HFFc6 (cell line): ENCODE measurements at regions not wholly inside any gene's neighbourhood (a gene's known extent, or its start where the extent isn't known, plus 50 kb on each side); places are given as distances from the start of the nearest gene placed in this dataset.
A peak's percentile ranks its signal among the peaks of the same experiment; 100 is the strongest.
"Not testable (repeated sequence)": the region's sequence is repeated elsewhere in the genome, so short reads cannot be mapped to it uniquely, and the experiment has no call there.

ENCODE experiments used
- DNase-seq: peaks from one replicate; pipeline ENCODE4 v3.0.0-alpha.2; 2018
- H3K27ac Mint-ChIP-seq: 2 replicates; pipeline ENCODE4 v1.8.0; 2020; ENCODE audit warnings: mild to moderate bottlenecking, mixed read lengths
- H3K27me3 Mint-ChIP-seq: 2 replicates; pipeline ENCODE4 v1.8.0; 2021; ENCODE audit warnings: mild to moderate bottlenecking, moderate library complexity, mixed read lengths; ENCODE audit not compliant: insufficient read depth
- H3K36me3 Mint-ChIP-seq: 2 replicates; pipeline ENCODE4 v1.8.0; 2021; ENCODE audit warnings: low read depth, mixed read lengths
- H3K4me1 Mint-ChIP-seq: 2 replicates; pipeline ENCODE4 v1.8.0; 2020; ENCODE audit warnings: low read depth, mixed read lengths
- H3K4me3 Mint-ChIP-seq: 2 replicates; pipeline ENCODE4 v1.8.0; 2020; ENCODE audit warnings: mild to moderate bottlenecking, moderate library complexity, mixed read lengths
- H3K9me3 Mint-ChIP-seq: 2 replicates; pipeline ENCODE4 v1.8.0; 2020; ENCODE audit warnings: mild to moderate bottlenecking, mixed read lengths
- TF ChIP-seq, protein P1 (sequence below): fragments of 200-600 bp; sonication (generic); IDR thresholded peaks from 2 replicates; pipeline ENCODE4 v1.5.0; 2021; ENCODE audit warnings: antibody characterized with exemption, mild to moderate bottlenecking

DNA sequence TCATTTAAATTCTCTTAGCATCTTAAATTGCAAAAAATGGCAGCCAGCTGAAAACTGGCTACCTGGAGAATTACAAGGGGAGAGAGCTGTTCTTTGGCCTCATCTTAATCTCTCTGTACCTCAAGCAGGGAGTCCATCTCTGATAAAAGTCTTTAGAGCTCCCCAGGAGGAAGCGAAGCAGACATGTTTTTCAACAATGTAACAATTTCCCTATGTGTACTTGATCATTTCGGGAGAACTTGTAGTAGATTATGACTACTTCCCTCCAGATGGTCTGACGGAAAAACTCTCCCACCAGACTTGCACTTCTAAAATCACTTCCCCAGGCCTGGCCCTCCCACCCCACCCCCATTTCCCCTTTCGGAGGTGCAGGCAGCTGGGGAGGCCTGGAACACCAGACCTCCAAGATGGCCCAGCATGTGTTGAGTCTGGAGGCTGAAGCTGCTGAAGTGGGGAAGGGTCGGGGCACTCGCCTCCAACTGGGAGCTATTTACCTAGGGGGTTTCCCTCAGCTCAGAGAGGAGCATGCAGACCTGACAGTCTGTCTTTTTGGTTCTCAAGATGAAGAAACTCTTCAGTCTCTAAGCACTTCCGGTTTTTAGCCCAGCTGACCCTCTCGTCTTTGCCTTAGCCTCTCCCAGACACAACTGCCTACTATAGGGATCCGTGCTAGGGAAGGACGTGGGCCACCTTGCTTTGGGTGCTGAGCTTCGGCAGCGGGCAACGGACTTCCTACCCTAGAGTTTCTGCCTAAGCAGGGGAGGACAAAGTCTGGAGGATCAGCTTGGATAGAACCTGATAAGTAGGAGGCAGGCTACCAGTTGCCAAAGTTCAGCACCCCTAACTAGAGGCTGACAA is 164.0 kb upstream of the TBL1XR1 start:
- Mint-ChIP-seq H3K4me1 (peaks cover 41% of the 10 kb centered on the region), H3K27me3 (peaks cover 4% of the 10 kb centered on the region), H3K36me3 (no peaks in the 10 kb centered on the region), H3K27ac (peak overlapping the region; percentile 90), H3K4me3 (peak overlapping the region; percentile 82), H3K9me3 (no peaks in the 10 kb centered on the region)
- TF ChIP-seq, protein P1, sequence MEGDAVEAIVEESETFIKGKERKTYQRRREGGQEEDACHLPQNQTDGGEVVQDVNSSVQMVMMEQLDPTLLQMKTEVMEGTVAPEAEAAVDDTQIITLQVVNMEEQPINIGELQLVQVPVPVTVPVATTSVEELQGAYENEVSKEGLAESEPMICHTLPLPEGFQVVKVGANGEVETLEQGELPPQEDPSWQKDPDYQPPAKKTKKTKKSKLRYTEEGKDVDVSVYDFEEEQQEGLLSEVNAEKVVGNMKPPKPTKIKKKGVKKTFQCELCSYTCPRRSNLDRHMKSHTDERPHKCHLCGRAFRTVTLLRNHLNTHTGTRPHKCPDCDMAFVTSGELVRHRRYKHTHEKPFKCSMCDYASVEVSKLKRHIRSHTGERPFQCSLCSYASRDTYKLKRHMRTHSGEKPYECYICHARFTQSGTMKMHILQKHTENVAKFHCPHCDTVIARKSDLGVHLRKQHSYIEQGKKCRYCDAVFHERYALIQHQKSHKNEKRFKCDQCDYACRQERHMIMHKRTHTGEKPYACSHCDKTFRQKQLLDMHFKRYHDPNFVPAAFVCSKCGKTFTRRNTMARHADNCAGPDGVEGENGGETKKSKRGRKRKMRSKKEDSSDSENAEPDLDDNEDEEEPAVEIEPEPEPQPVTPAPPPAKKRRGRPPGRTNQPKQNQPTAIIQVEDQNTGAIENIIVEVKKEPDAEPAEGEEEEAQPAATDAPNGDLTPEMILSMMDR, result no peak
- no peak for DNase-seq

DNA sequence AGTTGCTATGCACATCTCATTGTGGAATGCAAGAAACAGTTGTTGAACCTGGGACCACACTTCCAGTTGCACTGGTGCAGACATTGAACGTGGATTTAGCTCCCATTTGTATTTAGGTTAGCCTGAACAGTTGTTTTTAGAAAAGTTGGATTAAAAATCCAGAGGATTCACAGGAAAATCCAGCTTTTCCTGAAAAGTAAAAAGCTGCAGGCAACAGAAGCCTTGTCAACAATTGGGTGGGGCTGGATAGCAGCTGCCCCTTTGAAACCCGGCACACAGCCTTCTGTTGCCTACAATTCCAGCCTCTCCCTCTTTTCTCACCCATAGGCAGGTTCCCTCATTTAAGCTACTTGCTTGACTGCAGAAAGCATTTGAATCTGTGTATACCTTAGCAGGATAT is 165.3 kb upstream of the TBL1XR1 start:
- no peak overlapping the region for H3K4me3 Mint-ChIP-seq
- peaks cover 28% of the 10 kb centered on the region for H3K4me1 Mint-ChIP-seq
- TF ChIP-seq, protein P1, result no peak
- 0 out of 2 replicates have a peak, but pooled peaks cover 4% of the 10 kb centered on the region for H3K36me3 Mint-ChIP-seq
- H3K27ac Mint-ChIP-seq, result no peak overlapping the region
- DNase-seq, result no peak
- H3K9me3 Mint-ChIP-seq, result no peaks in the 10 kb centered on the region
- H3K27me3 Mint-ChIP-seq, result peaks cover 4% of the 10 kb centered on the region

DNA sequence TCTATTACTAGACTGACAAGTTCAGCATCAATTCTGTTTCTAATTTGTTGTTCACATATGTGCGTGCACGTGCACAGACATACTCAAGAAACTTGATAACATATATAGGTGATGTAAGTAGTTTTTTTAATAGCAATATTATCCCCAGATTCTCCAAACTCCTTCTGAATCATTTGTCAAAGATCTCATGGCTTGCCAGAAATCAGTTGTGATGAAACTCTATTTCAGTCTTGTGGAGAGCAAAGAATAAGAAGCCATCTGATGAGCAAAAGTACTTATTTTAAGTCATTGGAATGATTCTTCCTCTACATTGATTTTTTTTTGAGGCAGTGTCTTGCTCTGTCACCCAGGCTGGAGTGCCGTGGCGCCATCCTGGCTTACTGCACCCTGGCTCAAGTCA is 167.0 kb upstream of the TBL1XR1 start:
- Mint-ChIP-seq H3K36me3 (0 out of 2 replicates have a peak, but pooled peaks cover 4% of the 10 kb centered on the region), H3K9me3 (no peaks in the 10 kb centered on the region), H3K27ac (no peak overlapping the region), H3K27me3 (peaks cover 4% of the 10 kb centered on the region; the same call in 1 of the 2 replicates), H3K4me1 (peaks cover 13% of the 10 kb centered on the region), H3K4me3 (no peak overlapping the region)
- no peak for DNase-seq
- TF ChIP-seq, protein P1, result no peak

DNA sequence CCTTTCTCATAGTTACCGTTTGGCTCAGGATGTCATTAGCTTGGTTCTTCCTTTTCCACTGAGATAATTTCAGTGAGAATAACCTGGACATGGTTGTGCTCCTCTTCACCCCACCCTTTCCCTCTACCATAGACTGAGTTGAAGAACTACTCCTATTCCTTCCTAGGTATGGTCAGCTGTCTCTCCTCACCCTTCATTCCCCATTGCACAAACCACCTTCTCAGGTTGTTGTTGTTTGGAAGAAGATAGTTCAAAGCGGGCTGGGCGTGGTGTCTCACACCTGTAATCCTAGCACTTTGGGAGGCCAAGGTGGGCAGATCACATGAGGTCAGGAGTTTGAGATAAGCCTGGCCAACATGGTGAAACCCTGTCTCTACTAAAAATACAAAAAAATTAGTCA is 168.0 kb upstream of the TBL1XR1 start:
- not testable (repeated sequence) for H3K36me3 Mint-ChIP-seq, H3K4me3 Mint-ChIP-seq, H3K9me3 Mint-ChIP-seq, H3K27ac Mint-ChIP-seq, H3K27me3 Mint-ChIP-seq, H3K4me1 Mint-ChIP-seq, DNase-seq

DNA sequence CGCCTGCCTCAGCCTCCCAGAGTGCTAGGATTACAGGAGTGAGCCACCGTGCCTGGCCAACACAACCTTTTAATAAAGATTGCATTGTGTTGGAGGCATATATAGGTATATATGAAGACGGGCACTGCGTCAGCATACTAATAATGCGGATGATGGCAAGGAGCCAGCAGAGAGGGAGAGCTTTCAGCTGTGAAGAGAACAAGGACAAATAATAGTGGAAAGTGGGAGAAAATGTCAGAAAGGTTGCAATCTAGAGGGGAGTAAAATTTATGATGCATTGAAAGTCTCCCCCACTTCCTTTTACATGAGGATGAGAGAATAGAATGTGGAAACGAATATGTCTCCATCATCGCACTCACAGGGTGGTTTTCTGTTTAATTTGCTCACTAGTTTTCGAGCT is 170.5 kb upstream of the TBL1XR1 start:
- Mint-ChIP-seq H3K27ac (no peak overlapping the region), H3K4me1 (no peaks in the 10 kb centered on the region), H3K4me3 (no peak overlapping the region), H3K9me3 (no peaks in the 10 kb centered on the region), H3K36me3 (0 out of 2 replicates have a peak, but pooled peaks cover 4% of the 10 kb centered on the region), H3K27me3 (peaks cover 3% of the 10 kb centered on the region; the same call in 1 of the 2 replicates)
- DNase-seq, result no peak
- TF ChIP-seq, protein P1, result no peak

DNA sequence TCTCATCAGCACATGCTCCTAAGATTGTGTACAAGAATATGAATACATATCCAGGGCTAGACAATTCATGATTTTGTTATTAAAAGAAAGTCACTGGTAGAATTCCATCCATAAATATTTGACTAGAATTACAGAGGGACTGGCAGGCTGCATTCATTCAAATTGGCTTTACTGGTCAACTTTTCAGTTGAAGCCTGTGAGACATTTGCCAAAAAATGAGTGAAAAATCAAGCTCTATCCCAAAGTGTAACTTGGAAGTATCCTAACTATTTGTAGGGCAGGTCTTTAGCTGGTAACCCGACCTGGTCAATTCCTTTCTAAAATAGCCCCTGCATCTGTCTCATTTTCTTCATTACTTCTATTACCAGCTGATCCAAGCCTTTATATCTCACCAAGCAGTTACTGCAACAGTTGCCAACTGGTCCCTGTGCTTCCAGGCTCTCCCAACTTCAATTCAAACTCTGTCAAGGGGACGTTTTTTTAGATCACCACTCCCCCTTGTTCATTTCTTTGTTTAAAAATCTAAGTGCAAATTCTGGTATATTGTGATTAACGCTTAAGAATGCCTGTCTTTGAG is 173.1 kb upstream of the TBL1XR1 start:
- DNase-seq, result no peak
- H3K9me3 Mint-ChIP-seq, result no peaks in the 10 kb centered on the region
- no peak overlapping the region for H3K4me3 Mint-ChIP-seq
- no peak overlapping the region for H3K27ac Mint-ChIP-seq
- peaks cover 3% of the 10 kb centered on the region; the same call in 1 of the 2 replicates for H3K27me3 Mint-ChIP-seq
- 0 out of 2 replicates have a peak, but pooled peaks cover 4% of the 10 kb centered on the region for H3K36me3 Mint-ChIP-seq
- H3K4me1 Mint-ChIP-seq, result no peaks in the 10 kb centered on the region
- TF ChIP-seq, protein P1, result no peak
